Activated CD4-positive, alpha-beta T cell treated with anti-CD3 and anti-CD28 coated beads, Interleukin-2, amount 50 U/mL, for 16 hours (primary cell): ENCODE measurements at regions not wholly inside any gene's neighbourhood (a gene's known extent, or its start where the extent isn't known, plus 50 kb on each side); places are given as distances from the start of the nearest gene placed in this dataset.

Experiments used
- DNase-seq: peaks from one replicate; pipeline ENCODE4 v3.0.0-alpha.2; 2020

DNA sequence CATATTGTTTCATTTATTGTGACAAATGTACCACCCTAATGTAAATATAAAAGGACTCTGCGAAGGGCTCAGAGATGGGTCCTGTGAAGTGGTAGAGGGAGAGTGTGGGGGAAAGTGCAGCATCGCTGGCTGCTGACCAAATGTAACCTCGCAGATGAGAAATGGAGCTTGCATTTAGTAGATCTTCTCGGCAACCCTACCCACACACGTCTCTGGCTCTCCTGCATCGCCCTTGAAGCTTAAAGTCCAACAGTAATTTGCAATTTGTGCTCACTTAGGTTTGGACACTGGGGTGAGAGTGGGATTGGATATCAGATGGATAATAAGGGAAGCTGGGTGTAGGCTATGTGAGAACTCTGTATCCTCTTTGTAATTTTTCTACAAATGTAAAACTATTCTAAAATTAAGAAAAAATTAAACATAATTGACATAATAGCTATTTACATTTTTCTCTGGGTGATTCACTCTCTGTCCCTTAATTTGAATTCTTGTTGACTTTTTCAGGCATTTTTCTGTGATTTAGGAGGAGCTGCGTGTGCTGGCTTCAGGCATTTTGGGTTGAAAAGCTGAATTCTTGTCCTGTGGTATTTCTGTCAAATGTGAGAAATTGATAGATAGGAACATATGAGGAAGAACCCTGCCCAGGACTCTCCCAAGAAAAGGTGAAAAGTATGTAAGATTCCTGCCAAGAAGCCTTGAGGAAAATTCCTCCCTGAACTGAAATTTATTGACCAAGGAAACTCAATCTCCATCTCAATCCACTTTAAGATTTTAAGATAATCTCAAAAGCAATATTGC is 524.7 kb upstream of the MCTP2 start:
- DNase-seq = no peak

DNA sequence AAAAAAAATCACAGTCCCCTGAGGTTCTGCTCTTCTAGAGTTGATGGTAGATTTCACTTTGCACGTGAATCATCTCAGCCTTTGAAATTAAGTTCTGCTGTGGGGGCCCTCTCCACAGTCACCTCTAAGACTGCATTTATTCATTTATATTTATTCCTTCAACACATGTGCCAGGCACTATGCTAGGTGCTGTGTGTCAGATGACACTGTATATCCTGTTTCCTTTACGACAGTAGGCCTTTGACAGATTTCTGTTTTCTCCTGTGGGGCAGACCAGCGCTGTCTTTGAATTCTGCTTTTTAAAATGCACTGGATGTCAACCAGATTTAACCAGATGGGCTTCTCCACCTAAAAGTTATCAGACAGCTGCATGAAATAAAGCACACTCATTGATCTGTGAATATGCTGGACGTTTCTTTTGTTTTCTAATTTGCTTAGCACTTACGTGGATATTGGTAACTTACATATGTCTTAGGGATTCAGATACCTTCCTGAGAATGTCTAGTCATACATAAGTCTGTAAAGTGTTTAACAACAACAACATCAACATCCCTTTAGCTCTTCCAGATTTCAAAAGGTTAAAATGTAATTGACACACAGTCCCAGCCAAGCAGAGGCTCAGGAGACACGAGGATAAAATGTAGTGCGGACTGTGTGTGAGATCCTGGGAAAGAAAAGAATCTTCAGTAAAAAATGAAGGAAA is 525.5 kb upstream of the MCTP2 start:
- DNase-seq = no peak

DNA sequence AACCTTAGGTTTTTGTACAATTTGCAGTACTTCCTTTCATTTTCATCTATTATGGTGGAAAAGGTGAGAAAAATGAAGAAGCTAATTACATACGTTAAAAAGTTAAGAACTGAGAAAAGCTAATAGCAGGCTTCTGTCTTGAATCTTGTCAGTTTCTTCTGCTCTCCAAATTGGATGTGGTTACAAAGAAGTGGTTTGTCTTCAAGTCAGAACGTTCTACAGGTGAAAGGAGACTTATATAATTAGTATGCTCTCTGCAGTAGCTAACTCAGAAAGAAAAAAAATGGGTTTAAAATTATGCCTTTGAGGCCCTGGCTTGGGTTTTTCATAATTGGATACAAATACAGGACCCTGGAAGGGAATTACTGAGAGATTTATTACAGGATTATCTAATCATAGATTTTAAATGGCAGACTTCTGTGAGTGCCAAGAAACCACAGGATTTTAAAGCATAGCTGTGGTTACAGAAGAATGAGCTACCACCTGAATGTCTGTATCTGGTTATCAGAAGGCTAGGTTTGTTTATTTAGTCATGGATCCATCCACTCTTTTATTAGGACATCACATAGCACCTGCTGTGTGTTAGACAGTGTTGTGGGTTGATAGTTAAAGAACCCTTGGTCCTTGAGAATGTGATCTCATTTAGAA is 528.1 kb upstream of the MCTP2 start:
- no peak for DNase-seq

DNA sequence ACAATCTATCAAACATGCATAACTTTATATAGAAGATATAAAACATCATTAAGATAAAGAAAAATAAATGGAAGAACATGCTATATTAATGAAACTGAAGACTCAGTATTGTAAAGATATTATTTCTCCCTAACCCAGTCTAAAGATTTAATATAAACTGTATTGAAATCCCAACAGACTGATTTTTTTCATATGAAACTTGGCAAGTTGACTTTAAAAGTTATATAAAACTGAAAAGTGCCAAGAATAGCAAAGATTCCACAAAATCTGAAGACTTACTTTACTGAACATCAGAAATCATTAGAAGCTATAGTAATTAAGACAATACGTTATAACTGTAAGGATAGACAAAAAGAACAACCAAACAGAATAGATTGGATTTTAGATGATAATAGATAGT is 531.3 kb upstream of the MCTP2 start:
- DNase-seq = no peak

DNA sequence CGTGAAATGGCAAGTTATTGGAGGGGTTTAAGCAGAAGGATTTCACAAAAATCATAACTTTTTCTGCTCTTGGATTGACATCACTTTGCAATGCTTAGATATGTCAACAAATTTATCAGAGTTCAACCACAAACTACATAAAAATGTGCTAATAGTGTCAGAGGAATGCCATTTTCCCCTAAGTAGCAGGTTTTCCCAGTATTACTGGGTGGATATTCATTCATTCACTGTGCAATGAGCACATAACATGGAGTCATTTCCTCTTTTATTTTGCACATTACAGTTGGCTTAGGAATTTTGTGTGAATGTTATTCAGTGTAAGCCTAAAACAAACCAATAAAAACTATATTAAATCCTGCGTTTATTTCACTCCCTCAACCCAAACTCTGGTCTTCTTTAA is 537.3 kb upstream of the MCTP2 start:
- DNase-seq = no peak

DNA sequence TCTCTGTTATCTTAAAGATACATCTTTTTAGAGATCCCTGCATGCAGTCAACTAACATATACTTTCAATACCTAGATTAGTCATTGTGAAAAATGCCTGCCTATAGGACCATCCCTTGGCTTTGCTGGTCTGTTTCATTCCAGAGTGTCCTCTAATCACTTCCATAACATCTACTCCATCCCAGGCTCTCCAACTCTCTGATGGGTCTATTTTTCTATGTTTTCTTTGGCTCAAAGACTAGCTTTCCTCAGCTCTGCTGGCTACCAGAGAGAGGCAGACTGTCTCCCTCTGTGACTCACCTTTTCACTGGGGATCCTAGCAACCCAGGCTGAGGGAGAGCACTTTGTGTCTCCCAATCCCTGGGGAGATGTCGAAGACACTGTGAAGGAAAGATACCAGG is 547.7 kb upstream of the MCTP2 start:
- DNase-seq = no peak

DNA sequence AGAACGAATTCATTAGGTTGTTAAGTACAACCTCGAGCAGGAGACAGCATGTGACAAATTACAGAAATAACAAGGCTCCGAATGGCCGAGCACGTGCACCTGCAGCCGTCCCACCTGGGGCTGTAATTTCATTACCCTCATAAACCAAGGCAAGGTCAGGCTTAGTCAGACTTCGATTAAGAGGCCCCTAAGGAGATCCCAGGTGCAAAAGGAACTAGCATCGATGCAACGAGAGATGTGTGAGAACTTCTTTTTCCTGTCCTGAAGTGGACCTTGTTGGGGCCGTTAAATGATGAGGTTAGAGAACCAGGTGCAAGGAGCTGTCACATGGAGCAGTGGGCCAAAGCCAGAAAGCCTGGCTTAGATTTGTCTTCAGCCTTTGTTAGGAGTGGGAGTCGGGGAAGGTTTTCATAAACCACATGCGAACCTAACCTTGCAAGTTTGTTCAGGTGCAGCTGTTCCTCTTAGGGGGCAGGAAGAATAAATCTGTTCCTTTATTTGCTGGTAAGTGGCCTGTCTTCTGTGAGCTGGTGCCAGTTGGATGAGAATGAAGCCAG is 559.9 kb upstream of the MCTP2 start:
- DNase-seq = no peak

DNA sequence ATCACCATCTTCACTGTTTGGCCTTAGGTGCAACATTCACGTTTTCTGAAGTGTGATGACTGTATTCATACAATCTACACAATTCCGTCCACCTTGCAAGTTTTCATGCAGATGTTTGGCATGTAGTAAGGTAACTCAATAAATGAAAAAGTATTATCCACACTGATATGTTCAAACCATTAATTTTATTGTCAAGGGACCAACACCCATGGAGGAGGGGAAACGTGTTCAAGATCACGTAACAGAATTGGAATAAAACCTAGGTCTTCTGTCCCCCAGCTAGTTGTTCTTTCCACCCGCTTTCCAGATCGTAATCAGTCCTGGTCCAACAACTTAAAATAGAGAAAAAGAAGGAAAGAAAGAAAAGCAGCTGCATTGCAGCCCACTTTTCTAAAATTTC is 560.4 kb upstream of the MCTP2 start:
- no peak for DNase-seq

DNA sequence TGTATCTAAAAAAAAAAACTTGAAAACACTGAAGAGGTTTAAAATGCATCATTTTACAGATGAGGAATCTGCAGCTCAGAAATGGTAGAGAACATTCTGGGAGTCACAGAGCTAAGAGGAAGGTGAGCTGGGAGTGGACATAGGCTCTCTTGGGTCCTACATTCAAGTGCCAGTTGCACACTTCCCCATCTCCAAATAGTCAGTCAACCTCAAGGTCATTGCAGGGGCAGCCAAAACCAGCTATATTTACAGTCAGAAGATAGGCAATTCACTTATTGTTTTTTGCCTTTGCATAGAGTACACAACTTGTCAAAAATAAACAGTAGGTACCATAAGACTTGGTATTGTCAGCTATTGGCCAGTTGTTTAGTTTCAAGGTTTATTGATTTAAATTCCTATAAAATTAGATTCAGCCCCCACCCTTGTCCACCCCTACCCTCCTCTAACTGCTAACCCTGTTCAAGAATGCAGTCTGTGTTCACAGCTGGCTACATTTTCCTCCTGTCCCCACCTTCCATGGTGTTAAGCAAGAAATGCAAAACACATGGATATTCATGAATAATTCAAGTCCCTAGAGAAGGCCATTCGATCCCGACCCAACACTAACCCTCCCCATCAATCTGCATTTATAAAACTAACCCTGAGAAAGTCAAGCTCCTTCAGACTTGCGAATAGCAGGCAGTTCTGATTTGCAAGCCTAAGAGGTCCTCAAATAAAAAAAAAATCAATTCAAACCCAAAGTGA is 567.0 kb upstream of the MCTP2 start:
- DNase-seq = no peak

DNA sequence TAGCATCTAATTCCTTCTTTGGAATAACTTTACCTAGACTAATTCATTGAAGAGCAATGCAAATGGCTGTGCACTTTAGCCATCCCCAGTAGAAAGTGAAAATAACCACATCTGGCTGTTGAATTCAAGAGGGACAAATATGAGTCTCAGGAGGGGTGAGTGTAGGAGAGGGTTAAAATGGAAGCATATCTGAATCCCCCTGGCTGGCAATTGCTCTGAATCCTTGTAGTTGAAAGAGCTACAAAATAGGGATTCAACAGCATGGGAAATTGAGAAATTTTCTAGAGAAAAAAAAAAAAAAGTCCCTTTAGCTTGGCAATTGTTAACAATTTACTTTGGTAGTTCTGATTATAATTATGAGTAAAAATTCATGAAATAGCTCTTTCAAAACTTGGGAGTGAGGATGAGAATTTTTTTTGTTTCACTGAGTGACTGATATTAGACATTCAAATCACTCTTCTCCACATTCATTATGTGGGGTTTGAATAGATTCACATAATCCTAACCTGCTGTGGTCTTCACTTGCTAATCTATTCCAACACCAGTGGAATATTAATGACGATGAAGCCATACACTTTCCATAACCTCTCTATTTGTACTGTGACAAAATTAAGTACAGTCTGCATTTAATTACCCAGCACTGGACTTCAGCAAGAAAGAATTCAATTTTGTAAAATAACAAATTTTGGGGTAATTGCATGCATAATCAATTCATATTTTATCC is 569.0 kb upstream of the MCTP2 start:
- DNase-seq = no peak

DNA sequence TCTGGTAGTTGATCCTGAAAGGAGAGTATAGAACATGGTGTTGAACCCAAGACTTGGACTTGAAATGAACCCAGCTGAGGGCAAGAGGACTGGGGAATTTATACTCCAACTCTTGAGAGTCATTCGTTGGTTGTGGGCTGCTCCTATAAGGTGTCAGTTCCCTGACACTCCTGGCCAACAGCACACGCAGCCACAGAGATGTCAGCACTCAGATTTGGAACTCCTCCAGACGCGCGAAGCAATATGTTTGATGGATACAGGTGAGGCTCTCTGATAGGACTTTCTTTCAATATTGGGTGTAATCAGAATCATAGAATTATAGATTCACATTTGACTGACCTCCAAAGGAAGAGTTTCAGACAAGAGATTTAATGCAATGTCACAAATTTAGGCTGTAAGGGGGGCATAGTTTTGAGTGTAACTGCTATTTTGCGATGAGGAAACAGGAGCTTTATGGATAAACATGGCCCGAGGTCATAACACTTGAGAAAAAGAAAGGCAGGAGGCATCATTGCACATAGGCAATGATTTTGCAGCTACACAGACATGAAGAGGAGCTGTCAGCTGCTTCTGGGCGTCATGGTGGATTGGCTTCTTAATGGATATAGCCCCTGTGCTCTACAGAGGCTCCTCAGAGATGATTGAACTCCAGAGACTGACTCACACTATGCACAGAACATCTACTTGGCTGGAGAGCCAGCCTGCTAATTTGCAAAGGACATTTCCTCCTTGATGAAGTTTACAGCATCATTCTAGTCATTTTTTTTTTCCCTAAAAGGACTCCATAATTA is 569.2 kb upstream of the RGMA start:
- DNase-seq = no peak

DNA sequence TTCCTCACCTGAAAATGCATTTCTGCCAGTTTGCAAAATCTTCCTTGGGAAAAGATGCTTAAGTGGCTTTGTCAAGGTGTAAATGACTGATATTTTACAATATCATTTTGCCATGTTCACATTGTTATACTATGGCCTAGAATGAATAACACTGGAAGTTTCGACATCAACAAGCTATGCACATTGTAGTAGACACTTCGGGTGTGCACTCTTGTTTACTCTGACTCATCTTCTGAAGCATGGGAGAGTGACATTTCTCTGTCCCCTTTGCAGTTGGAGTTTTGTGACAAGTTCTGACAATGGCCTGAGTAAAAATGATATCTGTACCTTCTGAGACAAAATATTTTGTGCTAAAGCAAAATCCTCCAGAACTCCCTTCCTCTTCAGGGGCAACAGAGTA is 567.0 kb upstream of the RGMA start:
- DNase-seq = no peak

DNA sequence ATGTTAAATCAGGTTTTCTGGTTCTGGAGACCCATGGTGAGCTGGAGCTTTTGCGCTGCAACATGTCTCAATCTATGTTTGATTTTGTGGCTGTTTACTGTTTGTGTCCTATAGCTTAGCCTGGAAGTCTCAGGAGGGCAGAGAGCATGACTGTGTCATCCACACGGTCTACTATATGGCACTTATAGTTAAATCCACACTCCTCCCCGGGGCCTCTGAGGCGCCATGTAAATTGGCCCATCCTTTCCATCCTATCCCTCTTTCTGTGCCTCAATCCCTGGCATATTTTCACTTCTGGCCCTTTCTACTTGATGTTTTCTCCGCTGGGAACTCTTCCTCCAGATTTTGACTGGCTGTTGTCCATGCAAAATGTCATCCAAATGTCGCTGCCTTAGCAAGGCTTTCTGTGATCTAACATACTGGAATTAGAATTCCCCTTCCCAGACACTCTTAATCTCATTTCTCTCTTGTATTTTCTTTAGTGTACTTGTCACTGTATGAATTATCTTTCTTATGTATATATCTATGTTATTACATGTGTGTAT is 560.8 kb upstream of the RGMA start:
- DNase-seq = no peak

DNA sequence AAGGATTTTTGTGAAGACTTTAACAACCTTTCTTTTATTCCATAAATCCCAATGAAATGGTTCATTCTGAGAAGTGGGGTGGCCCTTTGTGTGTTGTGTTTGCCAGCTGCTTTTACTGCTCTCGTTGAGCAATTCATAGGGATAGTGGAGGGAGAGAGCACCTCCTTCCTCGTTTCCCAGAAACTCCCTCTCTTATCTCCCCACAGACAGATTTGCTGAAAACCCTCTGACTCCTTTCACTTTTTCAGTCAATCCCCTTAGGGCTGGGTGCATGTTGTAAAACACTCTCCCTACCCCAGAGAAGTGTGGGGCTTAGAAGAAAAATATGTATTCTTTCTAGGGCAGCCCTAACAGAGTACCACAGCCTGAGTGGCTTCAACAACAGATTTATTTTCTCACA is 557.2 kb upstream of the RGMA start:
- no peak for DNase-seq

DNA sequence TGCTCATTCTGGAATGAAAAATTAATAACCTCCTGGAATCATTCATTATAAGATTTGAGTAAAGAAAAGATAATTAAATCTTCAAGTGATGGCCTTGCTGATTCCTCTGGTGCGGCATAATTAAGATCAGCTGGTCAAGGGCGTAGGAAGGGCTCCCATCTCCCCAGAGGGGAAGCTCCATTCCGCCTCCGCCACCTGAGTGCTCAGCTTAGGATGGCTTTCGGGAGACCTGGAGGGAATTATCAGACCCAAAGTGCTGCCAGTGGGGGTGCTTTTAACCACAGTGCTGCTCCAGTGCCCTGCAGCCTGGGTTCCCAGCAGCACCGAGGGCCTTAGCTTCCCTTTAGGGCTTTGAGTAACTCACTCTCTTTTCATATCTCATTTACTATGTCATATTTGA is 556.6 kb upstream of the RGMA start:
- no peak for DNase-seq

DNA sequence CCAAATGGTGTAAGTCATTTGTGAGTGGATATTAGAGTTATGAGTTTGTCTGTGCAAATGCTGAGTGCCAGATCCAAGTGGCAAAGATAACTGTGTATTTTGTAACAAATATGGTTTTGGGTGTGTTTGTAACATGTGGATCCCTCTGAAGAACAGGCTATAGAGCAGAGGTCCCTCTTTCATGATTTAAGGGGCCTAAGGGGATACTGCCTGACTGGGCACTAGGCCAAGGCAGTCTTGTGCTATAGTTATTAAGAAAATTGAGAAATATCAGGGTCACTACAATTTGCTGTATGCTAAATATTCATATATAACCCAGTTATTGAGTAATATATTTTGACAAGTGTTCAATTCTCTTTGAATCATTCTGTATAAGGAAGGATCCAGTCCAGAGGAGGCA is 555.6 kb upstream of the RGMA start:
- no peak for DNase-seq

DNA sequence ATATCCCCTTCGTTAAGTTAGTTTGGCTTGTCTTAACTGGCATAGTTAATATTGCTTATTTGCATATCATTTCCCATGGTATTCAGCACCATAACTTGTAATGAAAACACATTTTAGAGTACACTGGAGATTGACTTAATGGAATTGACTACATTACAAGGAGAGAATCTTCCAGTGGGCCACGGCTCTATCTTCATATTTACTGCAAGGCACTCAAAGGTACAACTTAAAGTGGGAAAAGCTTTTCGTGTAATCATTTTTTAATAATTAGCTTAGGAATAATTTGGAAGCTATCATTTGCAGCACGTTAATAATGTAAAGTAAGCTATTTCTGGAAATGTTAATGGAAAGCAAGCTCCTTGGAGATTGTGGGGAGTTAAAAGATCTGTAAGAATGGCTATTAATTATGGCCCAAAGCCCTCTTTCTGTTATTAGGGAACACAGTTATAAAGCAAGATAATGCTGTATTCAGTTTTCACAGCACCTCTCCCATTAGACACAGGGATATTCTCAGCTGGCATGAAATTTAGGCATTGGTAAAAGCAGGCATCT is 551.5 kb upstream of the RGMA start:
- DNase-seq = no peak

DNA sequence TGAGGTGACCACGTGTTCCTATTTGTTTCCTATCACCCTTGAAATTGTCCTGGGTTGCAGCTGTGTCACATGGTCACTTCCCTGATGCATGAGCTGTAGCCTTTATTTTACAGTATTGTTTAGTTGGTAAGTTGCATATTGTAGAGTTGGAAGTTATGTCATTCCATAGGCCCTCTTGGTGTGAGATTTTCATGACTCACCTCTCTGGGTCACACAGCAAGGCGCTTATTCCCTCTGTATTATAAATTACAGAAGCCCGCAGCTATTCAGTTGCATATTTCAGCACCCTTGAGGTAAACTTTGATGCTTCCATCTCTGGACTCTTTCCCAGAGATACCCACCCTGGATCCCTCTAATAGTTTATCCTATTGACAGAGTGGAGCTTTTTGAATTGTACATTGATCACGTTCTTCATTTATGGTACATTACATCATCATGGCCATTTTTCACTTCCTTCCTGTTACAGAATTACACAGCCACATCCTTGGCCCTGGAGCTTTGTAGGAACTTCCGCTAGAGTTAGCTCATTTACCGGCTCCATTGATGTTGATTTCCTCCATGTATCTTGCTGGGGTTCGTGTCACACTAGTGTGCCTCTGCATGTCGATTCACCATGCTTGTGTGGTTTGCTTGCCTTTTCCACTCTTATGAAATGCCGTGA is 543.1 kb upstream of the RGMA start:
- no peak for DNase-seq

DNA sequence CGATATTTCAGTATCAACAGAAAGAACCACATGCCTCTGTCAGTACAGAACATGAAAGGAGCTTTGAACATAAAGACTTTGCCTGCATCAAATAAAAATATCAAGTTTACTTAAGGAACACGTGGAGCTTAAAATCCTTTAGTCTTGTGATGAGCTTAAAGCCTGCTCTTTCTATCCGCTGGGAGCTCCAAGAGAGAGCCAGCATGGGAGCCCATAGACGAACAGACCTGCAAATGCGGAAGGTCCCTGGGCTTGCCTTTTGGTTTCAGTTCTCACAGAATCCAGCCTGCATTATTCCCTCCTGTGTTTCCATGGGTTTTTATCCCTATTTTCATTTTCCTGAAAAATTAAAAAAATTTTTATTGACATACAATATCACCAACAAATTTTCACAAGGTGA is 530.6 kb upstream of the RGMA start:
- no peak for DNase-seq

DNA sequence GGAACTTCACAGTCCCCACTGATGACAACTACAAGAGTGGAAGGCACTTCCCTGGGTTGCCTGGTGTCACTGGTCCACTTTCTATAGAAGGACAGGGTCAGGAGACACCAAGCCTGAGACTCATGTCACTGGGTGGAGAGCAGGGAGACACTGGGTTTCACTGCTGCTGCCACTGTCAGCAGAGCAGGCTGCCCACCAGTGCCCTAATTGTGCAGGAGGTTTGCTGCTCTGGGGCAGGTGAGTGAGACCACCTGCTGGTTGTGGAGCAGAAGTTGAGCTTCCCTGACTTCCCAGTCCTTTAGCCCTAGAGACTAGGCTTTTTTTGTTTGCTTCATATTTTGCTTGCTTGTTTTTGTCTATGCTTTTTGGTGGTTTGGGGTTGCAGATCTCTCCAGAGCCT is 528.4 kb upstream of the RGMA start:
- DNase-seq = no peak
